B cell (primary cell): ENCODE measurements at regions not wholly inside any gene's neighbourhood (a gene's known extent, or its start where the extent isn't known, plus 50 kb on each side); places are given as distances from the start of the nearest gene placed in this dataset.

Source experiments
- ATAC-seq: fragments of 200-7000 bp; cut with Tn5 transposase; one replicate; pipeline ENCODE4 v1.10.0; 2021; ENCODE audit warnings: low read depth, mild to moderate bottlenecking, moderate number of reproducible peaks, moderate library complexity
- CTCF ChIA-PET: fragments of 350-600 bp; sonication (Branson Sonifier 250); formaldehyde crosslinking; loops from one replicate; lab custom pipeline; 2021; ENCODE audit warnings: antibody characterized with exemption, inconsistent platforms; lab: Charles Lee
- POLR2A ChIA-PET: fragments of 350-600 bp; sonication (Branson Sonifier 250); formaldehyde crosslinking; loops from one replicate; lab custom pipeline; 2021; ENCODE audit warnings: antibody characterized with exemption; lab: Charles Lee
- DNase-seq: peaks from one replicate; pipeline ENCODE4 v3.0.0; 2013
- H2AFZ ChIP-seq: 2 replicates; pipeline ENCODE4 v1.6.1; 2012; ENCODE audit warnings: mild to moderate bottlenecking, low read depth, low read length; ENCODE audit not compliant: insufficient read depth, poor library complexity, severe bottlenecking
- H3K27ac ChIP-seq, 2 donors: 1 replicate in 1 of 2; 2 replicates in 1 of 2; pipeline ENCODE4 v1.5.1; 2012 to 2013; ENCODE audit warnings: low read length in 2 of 2, mild to moderate bottlenecking in 2 of 2, moderate library complexity in 1 of 2
- H3K27me3 ChIP-seq, 4 experiments: fragments of 200-600 bp in 1 of 4; sonication (generic) in 1 of 4; replicated peaks in 1 of 4; 1 replicate in 2 of 4; 2 replicates in 2 of 4; pipeline versions ENCODE4 v1.6.1 to v1.7.0; 2013 to 2016; ENCODE audit warnings: low read length in 3 of 4, mild to moderate bottlenecking in 2 of 4, mixed read lengths in 1 of 4, moderate library complexity in 1 of 4; ENCODE audit not compliant: insufficient read depth in 4 of 4, control insufficient read depth in 3 of 4; ENCODE audit errors: control extremely low read depth in 1 of 4
- H3K36me3 ChIP-seq, 2 experiments: replicated peaks in 1 of 2; 1 replicate in 1 of 2; 2 replicates in 1 of 2; pipeline versions ENCODE4 v1.6.1 to v1.7.1; 2013; ENCODE audit warnings: low read length in 1 of 2; ENCODE audit not compliant: insufficient read depth in 2 of 2, control insufficient read depth in 1 of 2; ENCODE audit errors: control extremely low read depth in 1 of 2, extremely low read depth in 1 of 2
- H3K4me1 ChIP-seq, 2 donors: fragments of 200-600 bp in 1 of 2; sonication (generic) in 1 of 2; 1 replicate in 1 of 2; 2 replicates in 1 of 2; pipeline versions ENCODE4 v1.5.1 to v1.6.1; 2013 to 2017; ENCODE audit warnings: low read length in 2 of 2; ENCODE audit not compliant: control insufficient read depth in 2 of 2, insufficient read depth in 2 of 2
- H3K4me2 ChIP-seq: replicated peaks from 2 replicates; pipeline ENCODE3; 2012; ENCODE audit warnings: mild to moderate bottlenecking, low read depth, low read length; ENCODE audit not compliant: poor library complexity, severe bottlenecking
- H3K4me3 ChIP-seq, 5 experiments: fragments of 200-600 bp in 1 of 5; sonication (generic) in 1 of 5; 1 replicate in 3 of 5; 2 replicates in 2 of 5; pipeline versions ENCODE4 v1.5.1 to v1.7.0; 2011 to 2016; ENCODE audit warnings: low read length in 4 of 5, mild to moderate bottlenecking in 4 of 5, low read depth in 2 of 5, control low read depth in 1 of 5, moderate library complexity in 1 of 5; ENCODE audit not compliant: insufficient read depth in 1 of 5; ENCODE audit errors: control extremely low read depth in 1 of 5, extremely low read depth in 1 of 5
- H3K79me2 ChIP-seq: fragments of 200-600 bp; sonication (generic); one replicate; pipeline ENCODE4 v1.6.0; 2016; ENCODE audit warnings: low read length; ENCODE audit not compliant: control insufficient read depth, insufficient read depth
- H3K9ac ChIP-seq: fragments of 200-600 bp; sonication (generic); 2 replicates; pipeline ENCODE4 v1.6.1; 2017; ENCODE audit warnings: mild to moderate bottlenecking, low read length, moderate library complexity
- H3K9me3 ChIP-seq, 3 donors: one replicate each; pipeline versions ENCODE4 v1.6.1 to v1.7.1; 2013; ENCODE audit warnings: low read length in 2 of 3; ENCODE audit not compliant: control insufficient read depth in 2 of 3, insufficient read depth in 1 of 3; ENCODE audit errors: control extremely low read depth in 1 of 3
- H4K20me1 ChIP-seq: 2 replicates; pipeline ENCODE4 v1.6.0; 2012; ENCODE audit warnings: mild to moderate bottlenecking, low read length; ENCODE audit not compliant: insufficient read depth, control insufficient read depth, poor library complexity, severe bottlenecking
- H3K27ac Mint-ChIP-seq: one replicate; pipeline ENCODE4 v1.8.0; 2021; ENCODE audit warnings: mixed read lengths
- H3K27me3 Mint-ChIP-seq: one replicate; pipeline ENCODE4 v1.8.0; 2021; ENCODE audit warnings: mixed read lengths
- H3K4me1 Mint-ChIP-seq: one replicate; pipeline ENCODE4 v1.8.0; 2021; ENCODE audit warnings: mixed read lengths
- H3K4me3 Mint-ChIP-seq: one replicate; pipeline ENCODE4 v1.8.0; 2021; ENCODE audit warnings: mixed read lengths
- H3K9me3 Mint-ChIP-seq: one replicate; pipeline ENCODE4 v1.8.0; 2022; ENCODE audit warnings: mixed read lengths; ENCODE audit not compliant: insufficient read depth
- CTCF ChIP-seq: fragments of 200-600 bp; IDR thresholded peaks from one replicate; pipeline ENCODE4 v1.8.0; 2022; ENCODE audit warnings: antibody characterized with exemption, mild to moderate bottlenecking
- EZH2 ChIP-seq: IDR thresholded peaks from 2 replicates; pipeline ENCODE4 v1.6.1; 2012; ENCODE audit warnings: borderline replicate concordance, low read depth, mild to moderate bottlenecking, moderate library complexity, low read length; ENCODE audit not compliant: insufficient read depth, poor library complexity, severe bottlenecking
- WGBS: methylation state at CpG from one replicate; pipeline ENCODE4 v1.1.5; 2013; ENCODE audit warnings: missing lambda C conversion rate; ENCODE audit not compliant: insufficient coverage; 5-methylcytosine and 5-hydroxymethylcytosine counted together
- intact Hi-C: fragments of 100-400 bp; cut with micrococcal nuclease; formaldehyde crosslinking; loops from one replicate; pipeline ENCODE4 v1.10.0; 2022

GRCh38 chr4:84342161-84342560, 156.9 kb downstream of the NKX6-1 start:
- ChIA-PET CTCF (no interaction called here), POLR2A (no interaction called here)
- Histone ChIP-seq H3K4me2 (no peak overlapping the region), H3K27me3 (no peaks in the 10 kb centered on the region), H4K20me1 (no peaks in the 10 kb centered on the region), H3K9ac (no peak overlapping the region), H3K4me1 (no peaks in the 10 kb centered on the region), H3K36me3 (no peaks in the 10 kb centered on the region), H3K27ac (no peak overlapping the region), H3K9me3 (peaks cover 0 to 27% (median 0%) of the 10 kb centered on the region in 3 donors), H2AFZ (no peak overlapping the region), H3K4me3 (no peak overlapping the region), H3K79me2 (no peaks in the 10 kb centered on the region)
- DNase-seq, result no peak
- TF ChIP-seq EZH2 (no peak), CTCF (no peak)
- Mint-ChIP-seq H3K4me1 (no peaks in the 10 kb centered on the region), H3K27ac (no peak overlapping the region), H3K4me3 (no peak overlapping the region), H3K27me3 (no peaks in the 10 kb centered on the region), H3K9me3 (peaks cover 11% of the 10 kb centered on the region)
- intact Hi-C loops, result no loop called here
- no peak for ATAC-seq
- 80% methylated on average over 3 of the region's 3 CpGs for WGBS

- H3K27ac ChIP-seq, result no peak overlapping the region
- H3K4me3 ChIP-seq, result no peak overlapping the region
- H3K4me1 ChIP-seq, result no peaks in the 10 kb centered on the region
- no peak overlapping the region for H3K9ac ChIP-seq
- no peaks in the 10 kb centered on the region for H4K20me1 ChIP-seq
- DNase-seq, result no peak
- Mint-ChIP-seq H3K9me3 (peaks cover 11% of the 10 kb centered on the region), H3K4me3 (no peak overlapping the region), H3K27ac (no peak overlapping the region), H3K27me3 (no peaks in the 10 kb centered on the region), H3K4me1 (no peaks in the 10 kb centered on the region)
- H3K36me3 ChIP-seq, result no peaks in the 10 kb centered on the region
- H3K27me3 ChIP-seq, result no peaks in the 10 kb centered on the region
- H3K4me2 ChIP-seq, result no peak overlapping the region
- ATAC-seq, result no peak
- TF ChIP-seq CTCF (no peak), EZH2 (no peak)
- no peaks in the 10 kb centered on the region for H3K79me2 ChIP-seq
- peaks cover 0 to 27% (median 0%) of the 10 kb centered on the region in 3 donors for H3K9me3 ChIP-seq
- intact Hi-C loops, result no loop called here
- H2AFZ ChIP-seq, result no peak overlapping the region
- ChIA-PET CTCF (no interaction called here), POLR2A (no interaction called here)
These were observed 157.5 kb downstream of the NKX6-1 start for GRCh38 chr4:84341559-84341958.
